CD4-positive, alpha-beta T cell treated with Interleukin-10 for 1 hour (primary cell): ENCODE measurements at regions not wholly inside any gene's neighbourhood (a gene's known extent, or its start where the extent isn't known, plus 50 kb on each side); places are given as distances from the start of the nearest gene placed in this dataset.

Experiments used
- DNase-seq: peaks from one replicate; pipeline ENCODE4 v3.0.0-alpha.2; 2020

GRCh38 chr9:79289856-79290255, 281.9 kb upstream of the TLE4 start:
- no peak for DNase-seq

GRCh38 chr9:79292731-79293280, 279.0 kb upstream of the TLE4 start:
- no peak for DNase-seq

GRCh38 chr9:79300068-79300467, 271.7 kb upstream of the TLE4 start:
- DNase-seq, result no peak

- no peak for DNase-seq
Observed at GRCh38 chr9:79301085-79301484, 270.7 kb upstream of the TLE4 start.

- DNase-seq, result no peak
Observed at GRCh38 chr9:79301551-79302391, 270.0 kb upstream of the TLE4 start.

- no peak for DNase-seq
Observed at GRCh38 chr9:79302569-79302968, 269.2 kb upstream of the TLE4 start.

- no peak for DNase-seq
Observed at GRCh38 chr9:79308012-79308411, 263.8 kb upstream of the TLE4 start.

GRCh38 chr9:79312686-79313421, 258.9 kb upstream of the TLE4 start:
- DNase-seq, result no peak

- no peak for DNase-seq
Observed at GRCh38 chr9:79325501-79325900, 246.3 kb upstream of the TLE4 start.

- DNase-seq, result no peak
Observed at GRCh38 chr9:79329861-79330260, 241.9 kb upstream of the TLE4 start.

GRCh38 chr9:79334001-79334400, 237.8 kb upstream of the TLE4 start:
- no peak for DNase-seq

- DNase-seq, result no peak
Observed at GRCh38 chr9:79334711-79335110, 237.1 kb upstream of the TLE4 start.

GRCh38 chr9:79335987-79336386, 235.8 kb upstream of the TLE4 start:
- DNase-seq, result no peak

GRCh38 chr9:79341561-79341960, 230.2 kb upstream of the TLE4 start:
- no peak for DNase-seq

- DNase-seq, result no peak
Observed at GRCh38 chr9:79346350-79347020, 225.3 kb upstream of the TLE4 start.

- DNase-seq, result no peak
Observed at GRCh38 chr9:79352322-79352721, 219.4 kb upstream of the TLE4 start.

- no peak for DNase-seq
Observed at GRCh38 chr9:79353856-79354520, 217.8 kb upstream of the TLE4 start.

- DNase-seq, result no peak
Observed at GRCh38 chr9:79357194-79357593, 214.6 kb upstream of the TLE4 start.

GRCh38 chr9:79357616-79358015, 214.1 kb upstream of the TLE4 start:
- DNase-seq, result no peak

GRCh38 chr9:79360387-79361347, 211.1 kb upstream of the TLE4 start:
- no peak for DNase-seq
